GM13976 (cell line): ENCODE measurements at regions not wholly inside any gene's neighbourhood (a gene's known extent, or its start where the extent isn't known, plus 50 kb on each side); places are given as distances from the start of the nearest gene placed in this dataset.

Experiments
- DNase-seq: peaks from one replicate; pipeline ENCODE4 v3.0.0; 2012; ENCODE audit warnings: low spot score
- in situ Hi-C: fragments of 300-500 bp; cut with MboI; formaldehyde crosslinking; loops from one replicate; pipeline ENCODE4 v1.12.0; 2022; ENCODE audit warnings: low sequenced_read_pairs, mixed read lengths, inconsistent platforms; ENCODE audit not compliant: unreplicated experiment
- TF ChIP-seq, protein P1 (sequence below): IDR thresholded peaks from 2 replicates; pipeline ENCODE4 v1.5.1; 2012; ENCODE audit warnings: borderline replicate concordance, mild to moderate bottlenecking; ENCODE audit not compliant: insufficient read depth; ENCODE audit errors: extremely low read depth, missing control alignments, control extremely low read depth

GRCh38 chr5:89864941-89865340 is 544.6 kb downstream of the CETN3 start:
- TF ChIP-seq, protein P1, sequence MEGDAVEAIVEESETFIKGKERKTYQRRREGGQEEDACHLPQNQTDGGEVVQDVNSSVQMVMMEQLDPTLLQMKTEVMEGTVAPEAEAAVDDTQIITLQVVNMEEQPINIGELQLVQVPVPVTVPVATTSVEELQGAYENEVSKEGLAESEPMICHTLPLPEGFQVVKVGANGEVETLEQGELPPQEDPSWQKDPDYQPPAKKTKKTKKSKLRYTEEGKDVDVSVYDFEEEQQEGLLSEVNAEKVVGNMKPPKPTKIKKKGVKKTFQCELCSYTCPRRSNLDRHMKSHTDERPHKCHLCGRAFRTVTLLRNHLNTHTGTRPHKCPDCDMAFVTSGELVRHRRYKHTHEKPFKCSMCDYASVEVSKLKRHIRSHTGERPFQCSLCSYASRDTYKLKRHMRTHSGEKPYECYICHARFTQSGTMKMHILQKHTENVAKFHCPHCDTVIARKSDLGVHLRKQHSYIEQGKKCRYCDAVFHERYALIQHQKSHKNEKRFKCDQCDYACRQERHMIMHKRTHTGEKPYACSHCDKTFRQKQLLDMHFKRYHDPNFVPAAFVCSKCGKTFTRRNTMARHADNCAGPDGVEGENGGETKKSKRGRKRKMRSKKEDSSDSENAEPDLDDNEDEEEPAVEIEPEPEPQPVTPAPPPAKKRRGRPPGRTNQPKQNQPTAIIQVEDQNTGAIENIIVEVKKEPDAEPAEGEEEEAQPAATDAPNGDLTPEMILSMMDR, result no peak
- in situ Hi-C loops, result no loop called here
- DNase-seq, result no peak

DNA sequence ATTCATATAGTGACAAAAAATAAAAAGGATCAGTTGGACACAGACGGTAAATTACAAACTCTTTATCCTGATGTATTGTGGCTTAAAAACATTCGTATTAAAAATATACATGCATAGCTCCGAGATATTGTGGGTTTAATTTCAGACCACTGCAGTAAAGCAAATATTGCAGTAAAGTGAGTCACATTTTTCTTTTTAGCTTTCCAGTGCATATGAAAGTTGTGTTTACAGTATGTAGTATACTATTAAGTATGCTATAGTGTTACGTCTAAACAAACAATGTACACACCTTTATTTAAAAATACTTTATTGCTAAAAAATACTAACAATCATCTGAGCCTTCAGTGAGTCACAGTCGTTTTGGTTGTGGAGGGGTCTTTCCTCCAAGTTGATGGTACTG is 551.8 kb downstream of the CETN3 start:
- in situ Hi-C loops, result no loop called here
- TF ChIP-seq, protein P1, result no peak
- DNase-seq, result no peak

- TF ChIP-seq, protein P1, result no peak
- no peak for DNase-seq
- in situ Hi-C loops, result no loop called here
Observed at GRCh38 chr5:89855417-89855816, 554.1 kb downstream of the CETN3 start.

GRCh38 chr5:89851911-89852310 is 557.6 kb downstream of the CETN3 start:
- no peak for DNase-seq
- TF ChIP-seq, protein P1, result no peak
- in situ Hi-C loops, result no loop called here

- in situ Hi-C loops, result no loop called here
- TF ChIP-seq, protein P1, result no peak
Observed at GRCh38 chr5:89850513-89850865, 559.1 kb downstream of the CETN3 start.

DNA sequence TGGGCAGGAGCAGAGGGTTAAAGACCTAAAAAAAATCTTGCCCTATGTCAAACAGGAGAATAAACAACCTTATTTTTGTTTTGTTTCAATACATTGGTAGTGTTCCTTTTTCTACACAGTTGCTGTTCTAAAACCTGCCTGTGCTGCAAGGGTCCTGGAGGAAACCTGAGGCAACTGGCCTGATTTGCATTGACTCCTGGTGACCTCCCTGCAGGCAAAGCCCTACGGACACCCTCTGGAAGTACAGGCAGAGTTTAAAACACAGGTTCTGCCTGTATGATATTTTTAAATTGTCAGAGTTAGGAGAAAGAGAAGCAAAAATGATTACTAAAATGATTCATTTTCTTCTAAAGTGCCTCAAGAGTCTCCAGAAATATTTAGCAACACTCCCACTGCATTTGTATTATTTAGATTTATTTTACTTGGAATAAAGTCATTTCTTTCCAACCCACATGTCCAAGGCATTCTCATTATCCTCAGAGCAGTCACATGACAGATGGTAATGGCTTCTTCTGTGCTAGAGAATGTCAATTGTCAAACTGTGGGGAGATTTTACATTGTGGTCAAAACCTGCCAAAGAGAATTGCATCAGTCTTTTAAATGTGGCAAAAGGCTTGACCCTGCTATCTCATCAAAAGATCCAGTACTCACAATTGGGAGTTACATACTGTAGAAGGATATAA is 559.6 kb downstream of the CETN3 start:
- no peak for DNase-seq
- in situ Hi-C loops, result no loop called here
- TF ChIP-seq, protein P1, result no peak

More at GRCh38 chr5:89850513-89850865, 559.1 kb downstream of the CETN3 start:
- DNase-seq, result no peak

GRCh38 chr5:89847743-89848142 is 561.8 kb downstream of the CETN3 start:
- DNase-seq, result no peak
- TF ChIP-seq, protein P1, result no peak
- in situ Hi-C loops, result no loop called here
